Left cardiac atrium (tissue), 4 donors: ENCODE measurements at regions not wholly inside any gene's neighbourhood (a gene's known extent, or its start where the extent isn't known, plus 50 kb on each side); places are given as distances from the start of the nearest gene placed in this dataset.
A peak's percentile ranks its signal among the peaks of the same experiment; 100 is the strongest.

Experiments
- ATAC-seq, 2 donors: fragments of 200-7000 bp; cut with Tn5 transposase; one replicate each; pipeline ENCODE4 v1.9.1; 2020; ENCODE audit warnings: mild to moderate bottlenecking in 2 of 2, moderate library complexity in 2 of 2
- DNase-seq: peaks from one replicate; pipeline ENCODE4 v3.0.0-alpha.2; 2020
- intact Hi-C, 2 donors: fragments of 100-400 bp; cut with DNase I; formaldehyde crosslinking; loops; one replicate each; pipeline versions ENCODE4 v1.14.1 to v1.15.1; 2022 to 2023
- donor health status: DM: no; HTN: yes; CAD: no.
- donor health status: DM: no; HTN: yes; CAD: no; lungs with severe emphysema.
- donor health status: DM: yes; HTN: yes; CAD: no.
- donor health status: Dilated cardiomyopathy.

GRCh38 chr3:135868801-135869200 is 96.7 kb upstream of the PPP2R3A start:
- DNase-seq (no peak), ATAC-seq (no peak)
- intact Hi-C loops = no loop called here

DNA sequence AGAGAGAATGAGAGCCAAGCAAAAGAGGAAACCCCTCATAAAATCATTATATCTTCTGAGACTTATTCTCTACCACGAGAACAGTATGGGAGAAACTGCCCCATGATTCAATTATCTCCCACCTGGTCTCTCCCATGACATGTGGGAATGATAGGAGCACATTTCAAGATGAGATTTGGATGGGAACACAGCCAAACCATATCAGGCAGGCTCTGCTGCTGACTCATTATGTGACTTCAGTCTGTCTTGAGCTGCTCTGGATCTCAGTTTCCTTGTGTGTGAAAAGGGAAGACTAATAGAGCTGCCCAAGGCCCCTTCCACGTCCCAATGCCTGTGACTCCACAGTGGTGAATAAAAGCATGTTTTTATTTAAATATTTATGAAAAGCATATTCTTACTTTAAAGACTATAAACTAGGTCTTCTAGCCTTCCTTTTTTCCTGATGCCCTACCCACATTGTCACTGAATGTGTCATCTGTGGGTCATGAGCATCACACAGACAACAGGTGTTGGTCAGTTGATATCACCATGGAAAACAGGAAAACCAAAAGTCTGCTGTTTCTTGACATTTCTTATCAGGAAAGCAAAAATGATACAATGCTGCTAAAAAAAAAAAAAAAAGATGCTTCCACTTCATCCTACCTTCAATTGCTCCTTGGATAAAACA is 96.0 kb upstream of the PPP2R3A start:
- ATAC-seq = no peak
- no peak for DNase-seq
- intact Hi-C loops = no loop called here

- intact Hi-C loops = no loop called here
- ATAC-seq (no peak), DNase-seq (no peak)
Measured at GRCh38 chr3:135871311-135871710, 94.2 kb upstream of the PPP2R3A start.

DNA sequence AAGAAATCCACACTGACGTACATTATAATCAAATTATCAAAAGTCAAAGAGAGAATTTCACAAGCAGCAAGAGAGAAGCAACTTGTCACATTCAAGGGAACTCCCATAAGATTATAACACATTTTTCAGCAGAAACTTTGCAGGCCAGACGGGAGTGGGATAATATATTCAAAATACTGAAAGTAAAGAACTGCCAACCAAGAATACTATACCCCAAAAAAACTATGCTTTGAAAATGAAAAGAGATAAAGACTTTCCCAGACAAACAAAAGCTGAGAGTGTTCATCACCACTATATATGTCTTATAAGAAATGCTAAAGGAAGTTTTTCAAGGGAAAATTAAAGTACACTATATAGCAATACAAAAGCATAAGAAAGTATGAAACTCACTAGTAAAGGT is 91.5 kb upstream of the PPP2R3A start:
- DNase-seq (no peak), ATAC-seq (no peak)
- intact Hi-C loops = no loop called here

GRCh38 chr3:135878501-135878900 is 87.0 kb upstream of the PPP2R3A start:
- intact Hi-C loops = no loop called here
- no peak for DNase-seq
- no peak for ATAC-seq

GRCh38 chr3:135885885-135886284 is 79.6 kb upstream of the PPP2R3A start:
- ATAC-seq (no peak), DNase-seq (no peak)
- intact Hi-C loops = no loop called here

GRCh38 chr3:135887220-135887619 is 78.3 kb upstream of the PPP2R3A start:
- DNase-seq (no peak), ATAC-seq (no peak)
- intact Hi-C loops = no loop called here

DNA sequence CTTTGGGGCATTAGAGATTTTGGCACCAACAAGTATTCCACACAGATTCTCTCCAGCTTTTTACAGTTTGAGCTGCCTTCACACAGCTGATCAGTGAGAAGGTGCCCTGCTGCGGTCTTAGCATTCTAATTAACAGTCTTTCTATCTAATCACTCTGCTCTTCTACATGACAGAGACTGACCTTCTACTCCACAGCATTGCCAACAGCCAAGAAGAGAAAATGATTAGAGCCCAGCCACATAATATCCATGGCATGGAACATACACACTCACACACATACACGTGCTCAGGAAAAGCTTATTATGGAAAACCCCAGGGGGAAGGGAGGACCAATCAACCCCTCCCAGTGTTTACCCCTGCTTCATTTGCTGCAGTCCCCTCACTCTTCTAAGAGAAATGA is 76.1 kb upstream of the PPP2R3A start:
- no peak for ATAC-seq
- intact Hi-C loops = no loop called here
- DNase-seq = no peak

GRCh38 chr3:135891121-135891520 is 74.4 kb upstream of the PPP2R3A start:
- ATAC-seq (no peak), DNase-seq (no peak)
- intact Hi-C loops = loop anchor here (10.0 kb wide), 2 partner anchors 386 to 1286 kb away; no protein-coding TSS in a partner anchor

DNA sequence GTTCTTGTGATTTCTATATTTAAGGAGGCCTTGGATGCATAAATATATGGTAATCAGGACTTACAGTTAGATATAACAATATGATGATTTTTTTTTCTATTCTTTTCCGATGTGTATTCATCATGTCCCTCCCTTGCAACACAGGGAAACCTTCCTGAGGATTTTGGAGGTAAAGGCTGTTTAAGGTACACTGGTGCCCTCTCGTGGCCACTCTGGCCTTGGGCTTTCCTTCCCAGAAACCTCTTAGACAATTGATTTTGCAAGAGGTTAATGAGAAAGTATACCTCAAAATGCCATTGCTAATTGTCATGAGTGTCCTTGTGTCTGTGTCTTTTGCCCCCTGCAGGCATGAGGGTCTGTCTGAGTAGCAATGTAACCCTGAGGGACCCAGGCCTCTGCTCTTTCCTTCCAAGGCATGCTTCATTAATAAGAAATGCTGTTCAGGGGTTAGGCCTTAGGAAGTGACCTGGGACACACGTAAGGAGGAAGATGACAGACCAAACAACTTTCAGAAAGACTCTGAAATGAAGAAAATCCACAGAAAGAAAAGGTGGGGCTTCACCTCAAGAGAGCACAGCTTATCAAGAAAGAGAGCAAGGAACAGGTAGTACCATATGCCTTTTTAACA is 70.3 kb upstream of the PPP2R3A start:
- intact Hi-C loops = loop anchor here (2.0 to 10.0 kb wide), 5 partner anchors 390 to 1294 kb away; partner anchors contain the start of gene EPHB1 (in 1 of the 2)
- peak; percentile 74 for DNase-seq

GRCh38 chr3:135895734-135896121 is 69.8 kb upstream of the PPP2R3A start:
- ATAC-seq (no peak), DNase-seq (no peak)
- intact Hi-C loops = loop anchor here (2.0 to 10.0 kb wide), 5 partner anchors 391 to 1295 kb away; partner anchors contain the start of gene EPHB1 (in 1 of the 2)

More for the DNA sequence above, 70.3 kb upstream of the PPP2R3A start:
- ATAC-seq = peak in 1 of 2 donors; percentile 45

DNA sequence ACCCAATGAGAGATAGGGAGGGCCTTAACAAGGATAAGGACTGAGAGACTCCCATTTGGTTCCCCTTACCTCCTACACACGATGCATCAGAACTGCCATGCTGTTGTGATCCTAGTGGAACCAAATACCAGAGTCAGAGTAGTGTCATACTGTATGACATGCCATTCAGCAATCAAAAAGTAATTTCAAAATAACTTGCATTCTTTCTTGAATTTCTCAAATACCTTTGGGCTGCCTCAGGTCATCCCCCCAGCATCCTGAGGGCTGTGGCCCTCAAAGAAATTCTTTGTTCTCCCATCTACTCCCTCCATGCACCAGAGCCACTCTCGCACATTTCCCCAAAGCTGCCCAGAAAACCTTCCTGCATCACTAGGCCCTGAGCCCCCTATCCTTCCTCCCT is 68.9 kb upstream of the PPP2R3A start:
- no peak for ATAC-seq
- DNase-seq = no peak
- intact Hi-C loops = loop anchor here (5.0 to 10.0 kb wide), 3 partner anchors 392 to 1292 kb away; no protein-coding TSS in a partner anchor

DNA sequence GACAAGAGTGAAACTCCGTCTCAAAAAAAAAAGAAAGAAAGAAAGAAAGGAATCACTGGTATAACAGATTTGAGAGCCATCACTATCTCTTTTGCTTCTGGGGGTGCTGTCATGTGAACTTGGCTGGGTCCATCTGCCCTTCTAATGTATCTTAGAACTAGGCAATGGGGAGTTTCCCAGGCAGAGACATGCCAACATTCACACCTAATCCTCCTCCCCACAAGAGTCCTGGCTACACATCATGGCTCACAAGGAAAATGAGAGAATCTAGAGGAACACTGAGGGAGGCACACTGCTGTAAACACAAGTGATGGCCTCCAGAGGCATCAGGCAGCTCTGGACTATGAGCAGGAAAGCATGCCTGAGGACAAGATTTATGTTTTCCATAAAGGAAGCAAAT is 67.8 kb upstream of the PPP2R3A start:
- DNase-seq (no peak), ATAC-seq (no peak)

GRCh38 chr3:135898774-135899173 is 66.8 kb upstream of the PPP2R3A start:
- DNase-seq = no peak
- intact Hi-C loops = loop anchor here (5.0 to 10.0 kb wide), 3 partner anchors 394 to 1294 kb away; no protein-coding TSS in a partner anchor
- ATAC-seq = no peak

More for the DNA sequence above, 67.8 kb upstream of the PPP2R3A start:
- intact Hi-C loops = loop anchor here (5.0 to 10.0 kb wide), 3 partner anchors 393 to 1293 kb away; no protein-coding TSS in a partner anchor

GRCh38 chr3:135905058-135905724 is 60.3 kb upstream of the PPP2R3A start:
- intact Hi-C loops = no loop called here
- no peak for DNase-seq
- ATAC-seq = no peak

- ATAC-seq = no peak
- intact Hi-C loops = no loop called here
- no peak for DNase-seq
Measured at GRCh38 chr3:135907422-135908165, 57.9 kb upstream of the PPP2R3A start.

- DNase-seq (no peak), ATAC-seq (no peak)
- intact Hi-C loops = no loop called here
Measured at GRCh38 chr3:135908225-135908624, 57.3 kb upstream of the PPP2R3A start.

GRCh38 chr3:135908737-135909136 is 56.8 kb upstream of the PPP2R3A start:
- intact Hi-C loops = no loop called here
- DNase-seq (no peak), ATAC-seq (no peak)

DNA sequence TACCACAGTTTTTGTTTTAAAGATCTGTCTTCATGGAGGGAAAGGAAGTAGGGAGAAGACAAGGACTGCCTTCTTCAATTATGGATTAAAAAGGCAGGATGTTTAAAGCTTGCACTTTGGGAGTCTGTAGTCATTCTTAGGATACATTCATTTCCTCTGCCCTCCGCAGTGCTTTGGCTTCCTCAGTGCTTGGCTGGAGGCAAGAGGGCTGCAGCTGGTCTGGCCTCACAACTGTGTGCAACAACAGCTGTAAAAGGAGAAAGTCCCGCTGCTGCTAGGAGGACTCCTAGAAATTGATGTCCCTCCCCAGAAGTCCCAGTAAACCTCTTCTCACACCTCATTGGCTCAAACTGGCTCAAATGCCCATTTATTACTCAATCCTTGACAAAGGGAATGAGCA is 54.4 kb upstream of the PPP2R3A start:
- DNase-seq (no peak), ATAC-seq (peak in 1 of 2 donors; percentile 38)
- intact Hi-C loops = no loop called here
